Globus pallidus (tissue), 1 donor: ENCODE measurements at regions not wholly inside any gene's neighbourhood (a gene's known extent, or its start where the extent isn't known, plus 50 kb on each side); places are given as distances from the start of the nearest gene placed in this dataset.
"Not testable (repeated sequence)": the region's sequence is repeated elsewhere in the genome, so short reads cannot be mapped to it uniquely, and the experiment has no call there.

Experiments used
- DNase-seq: peaks from one replicate; pipeline ENCODE4 v3.0.0-alpha.2; 2015; ENCODE audit warnings: low spot score

- DNase-seq, result no peak
Observed at GRCh38 chr1:166490437-166490991, 323.7 kb upstream of the FAM78B start.

GRCh38 chr1:166493765-166494164 is 327.0 kb upstream of the FAM78B start:
- DNase-seq, result not testable (repeated sequence)

GRCh38 chr1:166507347-166507746 is 331.9 kb upstream of the POGK start:
- DNase-seq, result no peak

GRCh38 chr1:166511761-166512160 is 327.5 kb upstream of the POGK start:
- DNase-seq, result no peak

GRCh38 chr1:166514067-166514466 is 325.2 kb upstream of the POGK start:
- no peak for DNase-seq

GRCh38 chr1:166527752-166528151 is 311.5 kb upstream of the POGK start:
- no peak for DNase-seq

- DNase-seq, result no peak
Observed at GRCh38 chr1:166538646-166539045, 300.6 kb upstream of the POGK start.

GRCh38 chr1:166544036-166544435 is 295.2 kb upstream of the POGK start:
- DNase-seq, result no peak

GRCh38 chr1:166544561-166544960 is 294.7 kb upstream of the POGK start:
- no peak for DNase-seq

GRCh38 chr1:166552706-166553105 is 286.6 kb upstream of the POGK start:
- no peak for DNase-seq

- DNase-seq, result no peak
Observed at GRCh38 chr1:166570954-166571353, 268.3 kb upstream of the POGK start.

- no peak for DNase-seq
Observed at GRCh38 chr1:166573199-166573598, 266.1 kb upstream of the POGK start.

GRCh38 chr1:166579557-166580501 is 259.4 kb upstream of the POGK start:
- DNase-seq, result no peak

GRCh38 chr1:166588741-166589140 is 250.5 kb upstream of the POGK start:
- DNase-seq, result no peak

GRCh38 chr1:166590161-166590560 is 249.1 kb upstream of the POGK start:
- no peak for DNase-seq

GRCh38 chr1:166594646-166595045 is 244.6 kb upstream of the POGK start:
- no peak for DNase-seq

- no peak for DNase-seq
Observed at GRCh38 chr1:166597516-166597915, 241.8 kb upstream of the POGK start.

GRCh38 chr1:166600574-166600973 is 238.7 kb upstream of the POGK start:
- no peak for DNase-seq

GRCh38 chr1:166601650-166602278 is 237.5 kb upstream of the POGK start:
- DNase-seq, result no peak

- DNase-seq, result not testable (repeated sequence)
Observed at GRCh38 chr1:166602801-166603200, 236.5 kb upstream of the POGK start.

- DNase-seq, result no peak
Observed at GRCh38 chr1:166603296-166603695, 236.0 kb upstream of the POGK start.

- no peak for DNase-seq
Observed at GRCh38 chr1:166605137-166605536, 234.1 kb upstream of the POGK start.

GRCh38 chr1:166612886-166613285 is 226.4 kb upstream of the POGK start:
- no peak for DNase-seq
